ENCODE measurements at regions not wholly inside any gene's neighbourhood (a gene's known extent, or its start where the extent isn't known, plus 50 kb on each side); places are given as distances from the start of the nearest gene placed in this dataset.

GRCh38 chr10:130336617-130337304, 200.6 kb downstream of the GLRX3 start:
- ATAC-seq (no peak), FAIRE-seq (no peak), DNase-seq (ENCODE audit: low read depth in 1 of 2, low spot score in 1 of 2) (no peak)
- Histone ChIP-seq H3K27ac (no peak overlapping the region), H3K9me3 (no peaks in the 10 kb centered on the region), H3K4me1 (no peaks in the 10 kb centered on the region), H3K4me3 (no peak overlapping the region), H3K4me2 (no peak overlapping the region)
- CTCF ChIA-PET: no interaction called here
- 6% methylated on average over 8 of the region's 8 CpGs for WGBS (ENCODE audit: missing lambda C conversion rate)
- POLR2A ChIA-PET: no interaction called here
- TF ChIP-seq SMC3 (IDR thresholded peaks at IDR 0.05) (no peak), CBX2 (IDR thresholded peaks at IDR 0.05; ENCODE audit: borderline replicate concordance, low read depth) (no peak), NFE2L2 (conservative IDR thresholded peaks at IDR 0.05; ENCODE audit: low read length) (no peak), MAX (IDR thresholded peaks at IDR 0.05) (no peak), ZFP36 (IDR thresholded peaks at IDR 0.05; ENCODE audit: borderline replicate concordance, partially characterized antibody) (no peak), FOSL2 (IDR thresholded peaks at IDR 0.05) (no peak), FOSL2 (CRISPR knock-in tag; IDR thresholded peaks at IDR 0.05) (no peak), RNF2 (IDR thresholded peaks at IDR 0.05; ENCODE audit: borderline replicate concordance, low read depth) (no peak), CTCF (IDR thresholded peaks at IDR 0.05) (no peak), MYC (IDR thresholded peaks at IDR 0.05; ENCODE audit: borderline replicate concordance, low read length) (no peak), HOXB13 (CRISPR knock-in tag; IDR thresholded peaks at IDR 0.05; ENCODE audit: low read depth) (no peak), REST (IDR thresholded peaks at IDR 0.05) (no peak), ZSCAN20 (CRISPR knock-in tag; IDR thresholded peaks at IDR 0.05) (no peak), CBX8 (IDR thresholded peaks at IDR 0.05) (no peak), USF2 (IDR thresholded peaks at IDR 0.05) (no peak), EHF (CRISPR knock-in tag; IDR thresholded peaks at IDR 0.05) (no peak), ELK1 (IDR thresholded peaks at IDR 0.05; ENCODE audit: low read depth, low read length) (no peak), HMGXB4 (CRISPR knock-in tag; IDR thresholded peaks at IDR 0.05; ENCODE audit: borderline replicate concordance) (no peak), HEYL (CRISPR knock-in tag; IDR thresholded peaks at IDR 0.05) (no peak), HDAC2 (IDR thresholded peaks at IDR 0.05) (no peak)

Data from A549 (cell line).